ENCODE measurements at regions not wholly inside any gene's neighbourhood (a gene's known extent, or its start where the extent isn't known, plus 50 kb on each side); places are given as distances from the start of the nearest gene placed in this dataset.
A peak's percentile ranks its signal among the peaks of the same experiment; 100 is the strongest.

DNA sequence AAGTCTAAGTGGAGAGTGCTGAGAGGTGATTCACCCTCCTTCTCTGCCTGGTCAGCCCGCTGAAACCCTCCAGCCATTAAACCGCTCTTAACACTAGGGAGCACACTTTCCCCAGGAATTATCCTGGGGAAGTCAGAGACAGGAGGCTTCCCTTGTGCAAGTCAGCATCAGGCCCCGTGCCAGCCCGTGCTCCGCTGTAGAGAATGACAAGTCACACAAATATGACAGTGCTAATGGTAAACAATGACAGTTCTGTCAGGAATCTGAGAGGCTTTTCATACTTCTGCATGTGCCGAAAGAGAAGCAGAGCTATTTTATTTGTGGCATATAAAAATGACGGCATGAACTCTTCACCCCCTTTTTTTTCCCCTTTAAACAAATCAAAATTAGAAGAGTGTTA lies 816.9 kb upstream of the SLC10A2 start:
- TF ChIP-seq ZNF138 (tag by site-specific recombination; IDR thresholded peaks at IDR 0.05; ENCODE audit: borderline replicate concordance) (no peak), ZNF660 (tag by site-specific recombination; IDR thresholded peaks at IDR 0.05) (0 out of 2 replicates have a peak, but pooled peaks have one; percentile 43), ZEB2 (tag by site-specific recombination; IDR thresholded peaks at IDR 0.05) (no peak), SALL2 (tag by site-specific recombination; IDR thresholded peaks at IDR 0.05; ENCODE audit: borderline replicate concordance) (no peak), ZNF785 (tag by site-specific recombination; IDR thresholded peaks at IDR 0.05) (no peak), ZNF311 (tag by site-specific recombination; IDR thresholded peaks at IDR 0.05; ENCODE audit: borderline replicate concordance) (no peak), ZNF223 (tag by site-specific recombination; IDR thresholded peaks at IDR 0.05) (no peak), ZNF585B (tag by site-specific recombination; IDR thresholded peaks at IDR 0.05) (no peak)
- TF ChIP-seq, protein P1, sequence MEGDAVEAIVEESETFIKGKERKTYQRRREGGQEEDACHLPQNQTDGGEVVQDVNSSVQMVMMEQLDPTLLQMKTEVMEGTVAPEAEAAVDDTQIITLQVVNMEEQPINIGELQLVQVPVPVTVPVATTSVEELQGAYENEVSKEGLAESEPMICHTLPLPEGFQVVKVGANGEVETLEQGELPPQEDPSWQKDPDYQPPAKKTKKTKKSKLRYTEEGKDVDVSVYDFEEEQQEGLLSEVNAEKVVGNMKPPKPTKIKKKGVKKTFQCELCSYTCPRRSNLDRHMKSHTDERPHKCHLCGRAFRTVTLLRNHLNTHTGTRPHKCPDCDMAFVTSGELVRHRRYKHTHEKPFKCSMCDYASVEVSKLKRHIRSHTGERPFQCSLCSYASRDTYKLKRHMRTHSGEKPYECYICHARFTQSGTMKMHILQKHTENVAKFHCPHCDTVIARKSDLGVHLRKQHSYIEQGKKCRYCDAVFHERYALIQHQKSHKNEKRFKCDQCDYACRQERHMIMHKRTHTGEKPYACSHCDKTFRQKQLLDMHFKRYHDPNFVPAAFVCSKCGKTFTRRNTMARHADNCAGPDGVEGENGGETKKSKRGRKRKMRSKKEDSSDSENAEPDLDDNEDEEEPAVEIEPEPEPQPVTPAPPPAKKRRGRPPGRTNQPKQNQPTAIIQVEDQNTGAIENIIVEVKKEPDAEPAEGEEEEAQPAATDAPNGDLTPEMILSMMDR (tag by site-specific recombination; IDR thresholded peaks at IDR 0.05): no peak
- TF ChIP-seq, protein P2, sequence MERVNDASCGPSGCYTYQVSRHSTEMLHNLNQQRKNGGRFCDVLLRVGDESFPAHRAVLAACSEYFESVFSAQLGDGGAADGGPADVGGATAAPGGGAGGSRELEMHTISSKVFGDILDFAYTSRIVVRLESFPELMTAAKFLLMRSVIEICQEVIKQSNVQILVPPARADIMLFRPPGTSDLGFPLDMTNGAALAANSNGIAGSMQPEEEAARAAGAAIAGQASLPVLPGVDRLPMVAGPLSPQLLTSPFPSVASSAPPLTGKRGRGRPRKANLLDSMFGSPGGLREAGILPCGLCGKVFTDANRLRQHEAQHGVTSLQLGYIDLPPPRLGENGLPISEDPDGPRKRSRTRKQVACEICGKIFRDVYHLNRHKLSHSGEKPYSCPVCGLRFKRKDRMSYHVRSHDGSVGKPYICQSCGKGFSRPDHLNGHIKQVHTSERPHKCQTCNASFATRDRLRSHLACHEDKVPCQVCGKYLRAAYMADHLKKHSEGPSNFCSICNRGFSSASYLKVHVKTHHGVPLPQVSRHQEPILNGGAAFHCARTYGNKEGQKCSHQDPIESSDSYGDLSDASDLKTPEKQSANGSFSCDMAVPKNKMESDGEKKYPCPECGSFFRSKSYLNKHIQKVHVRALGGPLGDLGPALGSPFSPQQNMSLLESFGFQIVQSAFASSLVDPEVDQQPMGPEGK (tag by site-specific recombination; IDR thresholded peaks at IDR 0.05): no peak
